B cell (primary cell): ENCODE measurements at regions not wholly inside any gene's neighbourhood (a gene's known extent, or its start where the extent isn't known, plus 50 kb on each side); places are given as distances from the start of the nearest gene placed in this dataset.

Experiments
- ATAC-seq: fragments of 200-7000 bp; cut with Tn5 transposase; one replicate; pipeline ENCODE4 v1.10.0; 2021; ENCODE audit warnings: low read depth, mild to moderate bottlenecking, moderate number of reproducible peaks, moderate library complexity
- CTCF ChIA-PET: fragments of 350-600 bp; sonication (Branson Sonifier 250); formaldehyde crosslinking; loops from one replicate; lab custom pipeline; 2021; ENCODE audit warnings: antibody characterized with exemption, inconsistent platforms; lab: Charles Lee
- POLR2A ChIA-PET: fragments of 350-600 bp; sonication (Branson Sonifier 250); formaldehyde crosslinking; loops from one replicate; lab custom pipeline; 2021; ENCODE audit warnings: antibody characterized with exemption; lab: Charles Lee
- DNase-seq: peaks from one replicate; pipeline ENCODE4 v3.0.0; 2013
- H2AFZ ChIP-seq: 2 replicates; pipeline ENCODE4 v1.6.1; 2012; ENCODE audit warnings: mild to moderate bottlenecking, low read depth, low read length; ENCODE audit not compliant: insufficient read depth, poor library complexity, severe bottlenecking
- H3K27ac ChIP-seq, 2 donors: 1 replicate in 1 of 2; 2 replicates in 1 of 2; pipeline ENCODE4 v1.5.1; 2012 to 2013; ENCODE audit warnings: low read length in 2 of 2, mild to moderate bottlenecking in 2 of 2, moderate library complexity in 1 of 2
- H3K27me3 ChIP-seq, 4 experiments: fragments of 200-600 bp in 1 of 4; sonication (generic) in 1 of 4; replicated peaks in 1 of 4; 1 replicate in 2 of 4; 2 replicates in 2 of 4; pipeline versions ENCODE4 v1.6.1 to v1.7.0; 2013 to 2016; ENCODE audit warnings: low read length in 3 of 4, mild to moderate bottlenecking in 2 of 4, mixed read lengths in 1 of 4, moderate library complexity in 1 of 4; ENCODE audit not compliant: insufficient read depth in 4 of 4, control insufficient read depth in 3 of 4; ENCODE audit errors: control extremely low read depth in 1 of 4
- H3K36me3 ChIP-seq, 2 experiments: replicated peaks in 1 of 2; 1 replicate in 1 of 2; 2 replicates in 1 of 2; pipeline versions ENCODE4 v1.6.1 to v1.7.1; 2013; ENCODE audit warnings: low read length in 1 of 2; ENCODE audit not compliant: insufficient read depth in 2 of 2, control insufficient read depth in 1 of 2; ENCODE audit errors: control extremely low read depth in 1 of 2, extremely low read depth in 1 of 2
- H3K4me1 ChIP-seq, 2 donors: fragments of 200-600 bp in 1 of 2; sonication (generic) in 1 of 2; 1 replicate in 1 of 2; 2 replicates in 1 of 2; pipeline versions ENCODE4 v1.5.1 to v1.6.1; 2013 to 2017; ENCODE audit warnings: low read length in 2 of 2; ENCODE audit not compliant: control insufficient read depth in 2 of 2, insufficient read depth in 2 of 2
- H3K4me2 ChIP-seq: replicated peaks from 2 replicates; pipeline ENCODE3; 2012; ENCODE audit warnings: mild to moderate bottlenecking, low read depth, low read length; ENCODE audit not compliant: poor library complexity, severe bottlenecking
- H3K4me3 ChIP-seq, 5 experiments: fragments of 200-600 bp in 1 of 5; sonication (generic) in 1 of 5; 1 replicate in 3 of 5; 2 replicates in 2 of 5; pipeline versions ENCODE4 v1.5.1 to v1.7.0; 2011 to 2016; ENCODE audit warnings: low read length in 4 of 5, mild to moderate bottlenecking in 4 of 5, low read depth in 2 of 5, control low read depth in 1 of 5, moderate library complexity in 1 of 5; ENCODE audit not compliant: insufficient read depth in 1 of 5; ENCODE audit errors: control extremely low read depth in 1 of 5, extremely low read depth in 1 of 5
- H3K79me2 ChIP-seq: fragments of 200-600 bp; sonication (generic); one replicate; pipeline ENCODE4 v1.6.0; 2016; ENCODE audit warnings: low read length; ENCODE audit not compliant: control insufficient read depth, insufficient read depth
- H3K9ac ChIP-seq: fragments of 200-600 bp; sonication (generic); 2 replicates; pipeline ENCODE4 v1.6.1; 2017; ENCODE audit warnings: mild to moderate bottlenecking, low read length, moderate library complexity
- H3K9me3 ChIP-seq, 3 donors: one replicate each; pipeline versions ENCODE4 v1.6.1 to v1.7.1; 2013; ENCODE audit warnings: low read length in 2 of 3; ENCODE audit not compliant: control insufficient read depth in 2 of 3, insufficient read depth in 1 of 3; ENCODE audit errors: control extremely low read depth in 1 of 3
- H4K20me1 ChIP-seq: 2 replicates; pipeline ENCODE4 v1.6.0; 2012; ENCODE audit warnings: mild to moderate bottlenecking, low read length; ENCODE audit not compliant: insufficient read depth, control insufficient read depth, poor library complexity, severe bottlenecking
- H3K27ac Mint-ChIP-seq: one replicate; pipeline ENCODE4 v1.8.0; 2021; ENCODE audit warnings: mixed read lengths
- H3K27me3 Mint-ChIP-seq: one replicate; pipeline ENCODE4 v1.8.0; 2021; ENCODE audit warnings: mixed read lengths
- H3K4me1 Mint-ChIP-seq: one replicate; pipeline ENCODE4 v1.8.0; 2021; ENCODE audit warnings: mixed read lengths
- H3K4me3 Mint-ChIP-seq: one replicate; pipeline ENCODE4 v1.8.0; 2021; ENCODE audit warnings: mixed read lengths
- H3K9me3 Mint-ChIP-seq: one replicate; pipeline ENCODE4 v1.8.0; 2022; ENCODE audit warnings: mixed read lengths; ENCODE audit not compliant: insufficient read depth
- CTCF ChIP-seq: fragments of 200-600 bp; IDR thresholded peaks from one replicate; pipeline ENCODE4 v1.8.0; 2022; ENCODE audit warnings: antibody characterized with exemption, mild to moderate bottlenecking
- EZH2 ChIP-seq: IDR thresholded peaks from 2 replicates; pipeline ENCODE4 v1.6.1; 2012; ENCODE audit warnings: borderline replicate concordance, low read depth, mild to moderate bottlenecking, moderate library complexity, low read length; ENCODE audit not compliant: insufficient read depth, poor library complexity, severe bottlenecking
- WGBS: methylation state at CpG from one replicate; pipeline ENCODE4 v1.1.5; 2013; ENCODE audit warnings: missing lambda C conversion rate; ENCODE audit not compliant: insufficient coverage; 5-methylcytosine and 5-hydroxymethylcytosine counted together
- intact Hi-C: fragments of 100-400 bp; cut with micrococcal nuclease; formaldehyde crosslinking; loops from one replicate; pipeline ENCODE4 v1.10.0; 2022

GRCh38 chr20:11083841-11084240, 410.0 kb upstream of the JAG1 start:
- H3K4me3 Mint-ChIP-seq: no peak overlapping the region
- no peaks in the 10 kb centered on the region for H3K79me2 ChIP-seq
- WGBS: 100% methylated on average over 1 of the region's 2 CpGs
- no peaks in the 10 kb centered on the region for H3K4me1 ChIP-seq
- no peak overlapping the region for H3K9ac ChIP-seq
- DNase-seq (no peak), ATAC-seq (no peak)
- no peaks in the 10 kb centered on the region for H3K27me3 ChIP-seq
- CTCF ChIA-PET: no interaction called here
- peaks cover 11% of the 10 kb centered on the region for H3K9me3 Mint-ChIP-seq
- H3K27me3 Mint-ChIP-seq: no peaks in the 10 kb centered on the region
- no peak overlapping the region for H3K27ac ChIP-seq
- H2AFZ ChIP-seq: no peak overlapping the region
- H3K9me3 ChIP-seq: peaks cover 0 to 6% (median 0%) of the 10 kb centered on the region in 3 donors
- intact Hi-C loops: no loop called here
- no peaks in the 10 kb centered on the region for H3K4me1 Mint-ChIP-seq
- no peak overlapping the region for H3K4me3 ChIP-seq
- POLR2A ChIA-PET: no interaction called here
- H3K36me3 ChIP-seq: no peaks in the 10 kb centered on the region
- H3K27ac Mint-ChIP-seq: no peak overlapping the region
- TF ChIP-seq EZH2: no peak
- no peak for TF ChIP-seq CTCF
- H3K4me2 ChIP-seq: no peak overlapping the region
- H4K20me1 ChIP-seq: no peaks in the 10 kb centered on the region

GRCh38 chr20:11084508-11084907, 410.7 kb upstream of the JAG1 start:
- no peaks in the 10 kb centered on the region for H4K20me1 ChIP-seq
- POLR2A ChIA-PET: no interaction called here
- no peak overlapping the region for H3K27ac ChIP-seq
- H3K4me2 ChIP-seq: no peak overlapping the region
- TF ChIP-seq EZH2 (no peak), CTCF (no peak)
- Mint-ChIP-seq H3K27ac (no peak overlapping the region), H3K4me3 (no peak overlapping the region), H3K27me3 (no peaks in the 10 kb centered on the region), H3K4me1 (no peaks in the 10 kb centered on the region), H3K9me3 (peaks cover 11% of the 10 kb centered on the region)
- DNase-seq (no peak), ATAC-seq (no peak)
- H3K9ac ChIP-seq: no peak overlapping the region
- H2AFZ ChIP-seq: no peak overlapping the region
- H3K27me3 ChIP-seq: no peaks in the 10 kb centered on the region
- no peaks in the 10 kb centered on the region for H3K4me1 ChIP-seq
- H3K9me3 ChIP-seq: peaks cover 0 to 6% (median 0%) of the 10 kb centered on the region in 3 donors
- H3K79me2 ChIP-seq: no peaks in the 10 kb centered on the region
- CTCF ChIA-PET: no interaction called here
- intact Hi-C loops: no loop called here
- H3K4me3 ChIP-seq: no peak overlapping the region
- H3K36me3 ChIP-seq: no peaks in the 10 kb centered on the region
